ENCODE measurements at regions not wholly inside any gene's neighbourhood (a gene's known extent, or its start where the extent isn't known, plus 50 kb on each side); places are given as distances from the start of the nearest gene placed in this dataset.

DNA sequence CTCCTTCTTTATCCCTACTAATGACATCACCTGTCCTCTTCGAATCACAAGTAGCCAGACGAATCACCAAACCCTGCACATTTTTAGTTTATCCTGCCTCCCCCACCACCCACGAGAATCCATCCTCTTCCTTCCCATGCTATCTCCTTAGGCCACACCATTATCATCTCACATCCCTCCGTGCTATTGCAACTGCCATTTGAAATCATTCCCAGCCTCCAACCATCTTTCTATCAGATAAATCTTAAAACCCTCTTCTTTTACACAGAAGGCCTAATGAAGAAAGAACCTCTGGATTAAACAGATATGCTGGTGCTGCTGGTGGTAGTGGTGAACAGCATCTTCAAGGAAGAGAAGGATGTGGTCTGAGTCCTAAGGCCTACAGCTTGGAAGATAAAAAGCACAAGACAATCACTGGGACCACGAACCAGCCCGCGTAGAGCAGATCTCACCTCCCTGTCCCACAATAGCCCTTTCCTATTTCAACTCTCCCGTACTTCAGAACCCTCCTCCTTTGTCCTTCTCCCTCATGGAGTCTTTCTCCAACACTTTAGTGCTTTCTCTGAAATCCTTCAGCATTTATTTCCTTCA is 403.1 kb downstream of the SFMBT2 start:
- TF ChIP-seq ZFP3 (tag by site-specific recombination; IDR thresholded peaks at IDR 0.05; ENCODE audit: low read depth) (no peak), ZNF394 (tag by site-specific recombination; IDR thresholded peaks at IDR 0.05; ENCODE audit: borderline replicate concordance) (no peak)

Measured in HEK293 (cell line).